HepG2 (cell line): ENCODE measurements at regions not wholly inside any gene's neighbourhood (a gene's known extent, or its start where the extent isn't known, plus 50 kb on each side); places are given as distances from the start of the nearest gene placed in this dataset.

Source experiments
- CHD4 ChIP-seq: fragments of 200-600 bp; sonication (generic); IDR thresholded peaks from 2 replicates; pipeline ENCODE4 v1.7.0; 2017; ENCODE audit warnings: mild to moderate bottlenecking, low read length, borderline replicate concordance
- HMG20A ChIP-seq: IDR thresholded peaks from 2 replicates; pipeline ENCODE4 v1.6.1; 2016; ENCODE audit warnings: borderline replicate concordance
- NR2C2 ChIP-seq: sonication (generic); formaldehyde crosslinking; IDR thresholded peaks from 2 replicates; pipeline ENCODE4 v1.4.0; 2020; ENCODE audit warnings: missing genetic modification reagents, mild to moderate bottlenecking, moderate library complexity, borderline replicate concordance
- ZNF652 ChIP-seq: IDR thresholded peaks from 2 replicates; pipeline ENCODE4 v1.6.1; 2016; ENCODE audit warnings: low read depth, borderline replicate concordance
- TF ChIP-seq, protein P1 (sequence below): sonication (generic); formaldehyde crosslinking; IDR thresholded peaks from 2 replicates; pipeline ENCODE4 v1.5.0; 2020; ENCODE audit warnings: mild to moderate bottlenecking, missing genetic modification reagents, moderate library complexity
- TF ChIP-seq, protein P2 (sequence below), 2 experiments: IDR thresholded peaks; 2 replicates each; pipeline ENCODE4 v1.6.1; 2011 to 2012; ENCODE audit warnings: low read length in 2 of 2, borderline replicate concordance in 1 of 2, low read depth in 1 of 2, mild to moderate bottlenecking in 1 of 2, moderate library complexity in 1 of 2
- TF ChIP-seq, protein P3 (sequence below): sonication (generic); formaldehyde crosslinking; IDR thresholded peaks from 2 replicates; pipeline ENCODE4 v1.5.0; 2020; ENCODE audit warnings: missing genetic modification reagents

DNA sequence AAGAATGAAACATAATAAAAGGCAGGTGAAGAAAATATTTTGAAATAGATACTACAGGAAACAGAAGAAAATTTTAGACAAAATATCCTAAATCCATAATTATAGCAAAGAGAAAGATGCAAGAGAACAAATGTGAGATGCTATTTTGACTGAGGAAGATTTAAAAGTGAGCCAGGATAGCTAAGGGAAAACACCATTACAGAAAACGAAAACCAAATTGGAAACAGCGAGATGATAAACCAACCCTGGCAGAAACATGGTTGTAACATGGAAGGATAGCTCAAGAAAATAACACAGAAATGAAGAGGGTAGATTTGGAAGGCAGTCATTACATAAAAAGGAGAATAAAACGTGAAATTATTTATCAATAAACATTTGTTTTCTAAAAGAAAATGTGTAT, 267.2 kb upstream of the NREP start:
- TF ChIP-seq HMG20A (CRISPR knock-in tag) (no peak), ZNF652 (CRISPR knock-in tag) (no peak), CHD4 (no peak), NR2C2 (CRISPR knock-in tag) (no peak)
- TF ChIP-seq, protein P1, sequence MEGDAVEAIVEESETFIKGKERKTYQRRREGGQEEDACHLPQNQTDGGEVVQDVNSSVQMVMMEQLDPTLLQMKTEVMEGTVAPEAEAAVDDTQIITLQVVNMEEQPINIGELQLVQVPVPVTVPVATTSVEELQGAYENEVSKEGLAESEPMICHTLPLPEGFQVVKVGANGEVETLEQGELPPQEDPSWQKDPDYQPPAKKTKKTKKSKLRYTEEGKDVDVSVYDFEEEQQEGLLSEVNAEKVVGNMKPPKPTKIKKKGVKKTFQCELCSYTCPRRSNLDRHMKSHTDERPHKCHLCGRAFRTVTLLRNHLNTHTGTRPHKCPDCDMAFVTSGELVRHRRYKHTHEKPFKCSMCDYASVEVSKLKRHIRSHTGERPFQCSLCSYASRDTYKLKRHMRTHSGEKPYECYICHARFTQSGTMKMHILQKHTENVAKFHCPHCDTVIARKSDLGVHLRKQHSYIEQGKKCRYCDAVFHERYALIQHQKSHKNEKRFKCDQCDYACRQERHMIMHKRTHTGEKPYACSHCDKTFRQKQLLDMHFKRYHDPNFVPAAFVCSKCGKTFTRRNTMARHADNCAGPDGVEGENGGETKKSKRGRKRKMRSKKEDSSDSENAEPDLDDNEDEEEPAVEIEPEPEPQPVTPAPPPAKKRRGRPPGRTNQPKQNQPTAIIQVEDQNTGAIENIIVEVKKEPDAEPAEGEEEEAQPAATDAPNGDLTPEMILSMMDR (CRISPR knock-in tag) = no peak
- TF ChIP-seq, protein P2, sequence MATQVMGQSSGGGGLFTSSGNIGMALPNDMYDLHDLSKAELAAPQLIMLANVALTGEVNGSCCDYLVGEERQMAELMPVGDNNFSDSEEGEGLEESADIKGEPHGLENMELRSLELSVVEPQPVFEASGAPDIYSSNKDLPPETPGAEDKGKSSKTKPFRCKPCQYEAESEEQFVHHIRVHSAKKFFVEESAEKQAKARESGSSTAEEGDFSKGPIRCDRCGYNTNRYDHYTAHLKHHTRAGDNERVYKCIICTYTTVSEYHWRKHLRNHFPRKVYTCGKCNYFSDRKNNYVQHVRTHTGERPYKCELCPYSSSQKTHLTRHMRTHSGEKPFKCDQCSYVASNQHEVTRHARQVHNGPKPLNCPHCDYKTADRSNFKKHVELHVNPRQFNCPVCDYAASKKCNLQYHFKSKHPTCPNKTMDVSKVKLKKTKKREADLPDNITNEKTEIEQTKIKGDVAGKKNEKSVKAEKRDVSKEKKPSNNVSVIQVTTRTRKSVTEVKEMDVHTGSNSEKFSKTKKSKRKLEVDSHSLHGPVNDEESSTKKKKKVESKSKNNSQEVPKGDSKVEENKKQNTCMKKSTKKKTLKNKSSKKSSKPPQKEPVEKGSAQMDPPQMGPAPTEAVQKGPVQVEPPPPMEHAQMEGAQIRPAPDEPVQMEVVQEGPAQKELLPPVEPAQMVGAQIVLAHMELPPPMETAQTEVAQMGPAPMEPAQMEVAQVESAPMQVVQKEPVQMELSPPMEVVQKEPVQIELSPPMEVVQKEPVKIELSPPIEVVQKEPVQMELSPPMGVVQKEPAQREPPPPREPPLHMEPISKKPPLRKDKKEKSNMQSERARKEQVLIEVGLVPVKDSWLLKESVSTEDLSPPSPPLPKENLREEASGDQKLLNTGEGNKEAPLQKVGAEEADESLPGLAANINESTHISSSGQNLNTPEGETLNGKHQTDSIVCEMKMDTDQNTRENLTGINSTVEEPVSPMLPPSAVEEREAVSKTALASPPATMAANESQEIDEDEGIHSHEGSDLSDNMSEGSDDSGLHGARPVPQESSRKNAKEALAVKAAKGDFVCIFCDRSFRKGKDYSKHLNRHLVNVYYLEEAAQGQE (IDR thresholded peaks at IDR 0.05; ENCODE audit: borderline replicate concordance in 1 of 2, low read depth in 1 of 2, low read length in 2 of 2) = no peak
- TF ChIP-seq, protein P3, sequence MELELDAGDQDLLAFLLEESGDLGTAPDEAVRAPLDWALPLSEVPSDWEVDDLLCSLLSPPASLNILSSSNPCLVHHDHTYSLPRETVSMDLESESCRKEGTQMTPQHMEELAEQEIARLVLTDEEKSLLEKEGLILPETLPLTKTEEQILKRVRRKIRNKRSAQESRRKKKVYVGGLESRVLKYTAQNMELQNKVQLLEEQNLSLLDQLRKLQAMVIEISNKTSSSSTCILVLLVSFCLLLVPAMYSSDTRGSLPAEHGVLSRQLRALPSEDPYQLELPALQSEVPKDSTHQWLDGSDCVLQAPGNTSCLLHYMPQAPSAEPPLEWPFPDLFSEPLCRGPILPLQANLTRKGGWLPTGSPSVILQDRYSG (CRISPR knock-in tag) = no peak
